ENCODE measurements at regions not wholly inside any gene's neighbourhood (a gene's known extent, or its start where the extent isn't known, plus 50 kb on each side); places are given as distances from the start of the nearest gene placed in this dataset.

- TF ChIP-seq CTCF (IDR thresholded peaks at IDR 0.05) (no peak), POLR2A (IDR thresholded peaks at IDR 0.05) (no peak)
These were observed 54.5 kb upstream of the FAT1 start for GRCh38 chr4:186778134-186778533.
